Suprapubic skin (tissue), 4 donors: ENCODE measurements at regions not wholly inside any gene's neighbourhood (a gene's known extent, or its start where the extent isn't known, plus 50 kb on each side); places are given as distances from the start of the nearest gene placed in this dataset.
A peak's percentile ranks its signal among the peaks of the same experiment; 100 is the strongest.

Experiments used
- DNase-seq, 2 donors: peaks; one replicate each; pipeline ENCODE4 v3.0.0-alpha.2; 2019; ENCODE audit warnings: low spot score in 2 of 2
- H3K27ac ChIP-seq: fragments of 200-600 bp; sonication (generic); one replicate; pipeline ENCODE4 v1.5.1; 2019
- H3K27me3 ChIP-seq: fragments of 200-600 bp; sonication (generic); one replicate; pipeline ENCODE4 v1.5.1; 2019
- H3K36me3 ChIP-seq: fragments of 200-600 bp; sonication (generic); one replicate; pipeline ENCODE4 v1.5.1; 2019
- H3K4me1 ChIP-seq: fragments of 200-600 bp; sonication (generic); one replicate; pipeline ENCODE4 v1.5.1; 2019
- H3K4me3 ChIP-seq: fragments of 200-600 bp; sonication (generic); one replicate; pipeline ENCODE4 v1.5.1; 2019; ENCODE audit warnings: mild to moderate bottlenecking
- H3K9me3 ChIP-seq: fragments of 200-600 bp; sonication (generic); one replicate; pipeline ENCODE4 v1.5.1; 2019
- EP300 ChIP-seq: sonication (generic); formaldehyde crosslinking; IDR thresholded peaks from one replicate; pipeline ENCODE4 v1.6.1; 2017; ENCODE audit warnings: antibody characterized with exemption
- POLR2A ChIP-seq, 2 donors: fragments of 450-650 bp; IDR thresholded peaks; one replicate each; pipeline ENCODE4 v1.6.1; 2017; ENCODE audit warnings: antibody characterized with exemption in 2 of 2, mild to moderate bottlenecking in 2 of 2, moderate library complexity in 2 of 2
- POLR2AphosphoS5 ChIP-seq, 3 donors: sonication (generic); formaldehyde crosslinking; IDR thresholded peaks; one replicate each; pipeline ENCODE4 v1.6.1; 2017; ENCODE audit warnings: antibody characterized with exemption in 3 of 3
- WGBS: methylation state at CpG from one replicate; pipeline ENCODE4 v1.1.5; 2018; 5-methylcytosine and 5-hydroxymethylcytosine counted together
- TF ChIP-seq, protein P1 (sequence below), 2 donors: fragments of 200-600 bp in 1 of 2; fragments of 450-650 bp in 1 of 2; sonication (generic) in 1 of 2; IDR thresholded peaks; one replicate each; pipeline ENCODE4 v1.5.1; 2016 to 2019; ENCODE audit warnings: antibody characterized with exemption in 2 of 2, mild to moderate bottlenecking in 1 of 2, moderate library complexity in 1 of 2

- Histone ChIP-seq H3K4me1 (peaks cover 49% of the 10 kb centered on the region), H3K4me3 (no peak overlapping the region), H3K27ac (peak overlapping the region; percentile 52), H3K27me3 (no peaks in the 10 kb centered on the region), H3K36me3 (no peaks in the 10 kb centered on the region), H3K9me3 (no peaks in the 10 kb centered on the region)
- DNase-seq = no peak
- 55% methylated on average over 11 of the region's 11 CpGs for WGBS
- no peak for TF ChIP-seq POLR2AphosphoS5 (IDR thresholded peaks at IDR 0.05)
- TF ChIP-seq POLR2A (IDR thresholded peaks at IDR 0.05) = no peak
- no peak for TF ChIP-seq EP300
- TF ChIP-seq, protein P1, sequence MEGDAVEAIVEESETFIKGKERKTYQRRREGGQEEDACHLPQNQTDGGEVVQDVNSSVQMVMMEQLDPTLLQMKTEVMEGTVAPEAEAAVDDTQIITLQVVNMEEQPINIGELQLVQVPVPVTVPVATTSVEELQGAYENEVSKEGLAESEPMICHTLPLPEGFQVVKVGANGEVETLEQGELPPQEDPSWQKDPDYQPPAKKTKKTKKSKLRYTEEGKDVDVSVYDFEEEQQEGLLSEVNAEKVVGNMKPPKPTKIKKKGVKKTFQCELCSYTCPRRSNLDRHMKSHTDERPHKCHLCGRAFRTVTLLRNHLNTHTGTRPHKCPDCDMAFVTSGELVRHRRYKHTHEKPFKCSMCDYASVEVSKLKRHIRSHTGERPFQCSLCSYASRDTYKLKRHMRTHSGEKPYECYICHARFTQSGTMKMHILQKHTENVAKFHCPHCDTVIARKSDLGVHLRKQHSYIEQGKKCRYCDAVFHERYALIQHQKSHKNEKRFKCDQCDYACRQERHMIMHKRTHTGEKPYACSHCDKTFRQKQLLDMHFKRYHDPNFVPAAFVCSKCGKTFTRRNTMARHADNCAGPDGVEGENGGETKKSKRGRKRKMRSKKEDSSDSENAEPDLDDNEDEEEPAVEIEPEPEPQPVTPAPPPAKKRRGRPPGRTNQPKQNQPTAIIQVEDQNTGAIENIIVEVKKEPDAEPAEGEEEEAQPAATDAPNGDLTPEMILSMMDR (IDR thresholded peaks at IDR 0.05) = no peak
These were observed 182.7 kb upstream of the TSC22D1 start for GRCh38 chr13:44758630-44759383.

DNA sequence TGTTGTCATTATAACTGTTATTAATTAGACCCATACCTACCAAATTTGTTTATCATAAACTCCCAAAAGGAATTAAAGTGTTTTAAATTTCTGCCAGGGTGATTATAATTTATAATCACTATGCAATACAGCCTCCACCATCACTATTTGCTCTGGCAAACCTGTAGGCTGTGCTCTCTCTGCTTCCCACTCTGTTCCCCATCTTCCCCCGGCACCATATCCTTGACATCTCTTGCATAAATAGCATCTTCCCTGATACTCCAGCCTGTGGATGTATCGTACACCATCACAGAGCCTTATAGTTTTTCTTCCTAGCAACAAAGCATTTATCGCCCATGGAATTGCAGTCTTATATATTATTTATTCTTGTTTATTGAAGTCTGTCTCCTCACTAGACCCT lies 181.5 kb upstream of the TSC22D1 start:
- Histone ChIP-seq H3K4me3 (no peak overlapping the region), H3K27me3 (no peaks in the 10 kb centered on the region), H3K36me3 (no peaks in the 10 kb centered on the region), H3K27ac (no peak overlapping the region), H3K9me3 (no peaks in the 10 kb centered on the region), H3K4me1 (peaks cover 38% of the 10 kb centered on the region)
- 95% methylated on average over 3 of the region's 3 CpGs for WGBS
- TF ChIP-seq EP300 = no peak
- TF ChIP-seq POLR2A (IDR thresholded peaks at IDR 0.05) = no peak
- no peak for TF ChIP-seq POLR2AphosphoS5 (IDR thresholded peaks at IDR 0.05)
- TF ChIP-seq, protein P1 (IDR thresholded peaks at IDR 0.05) = no peak
- no peak for DNase-seq

- no peaks in the 10 kb centered on the region for H3K27me3 ChIP-seq
- no peak overlapping the region for H3K27ac ChIP-seq
- DNase-seq = no peak
- 47% methylated on average over 4 of the region's 4 CpGs for WGBS
- no peak overlapping the region for H3K4me3 ChIP-seq
- peaks cover 37% of the 10 kb centered on the region for H3K4me1 ChIP-seq
- no peaks in the 10 kb centered on the region for H3K36me3 ChIP-seq
- no peaks in the 10 kb centered on the region for H3K9me3 ChIP-seq
- TF ChIP-seq, protein P1 (IDR thresholded peaks at IDR 0.05) = no peak
- no peak for TF ChIP-seq POLR2A (IDR thresholded peaks at IDR 0.05)
- TF ChIP-seq EP300 = no peak
- no peak for TF ChIP-seq POLR2AphosphoS5 (IDR thresholded peaks at IDR 0.05)
These were observed 180.2 kb upstream of the TSC22D1 start for GRCh38 chr13:44756276-44756810.

GRCh38 chr13:44755872-44756271 lies 179.7 kb upstream of the TSC22D1 start:
- DNase-seq = no peak
- Histone ChIP-seq H3K4me3 (no peak overlapping the region), H3K27me3 (no peaks in the 10 kb centered on the region), H3K36me3 (no peaks in the 10 kb centered on the region), H3K9me3 (no peaks in the 10 kb centered on the region), H3K4me1 (peaks cover 37% of the 10 kb centered on the region), H3K27ac (no peak overlapping the region)
- TF ChIP-seq EP300 (no peak), POLR2A (IDR thresholded peaks at IDR 0.05) (no peak), POLR2AphosphoS5 (IDR thresholded peaks at IDR 0.05) (no peak)
- TF ChIP-seq, protein P1 (IDR thresholded peaks at IDR 0.05) = no peak
- 82% methylated on average over 6 of the region's 6 CpGs for WGBS

DNA sequence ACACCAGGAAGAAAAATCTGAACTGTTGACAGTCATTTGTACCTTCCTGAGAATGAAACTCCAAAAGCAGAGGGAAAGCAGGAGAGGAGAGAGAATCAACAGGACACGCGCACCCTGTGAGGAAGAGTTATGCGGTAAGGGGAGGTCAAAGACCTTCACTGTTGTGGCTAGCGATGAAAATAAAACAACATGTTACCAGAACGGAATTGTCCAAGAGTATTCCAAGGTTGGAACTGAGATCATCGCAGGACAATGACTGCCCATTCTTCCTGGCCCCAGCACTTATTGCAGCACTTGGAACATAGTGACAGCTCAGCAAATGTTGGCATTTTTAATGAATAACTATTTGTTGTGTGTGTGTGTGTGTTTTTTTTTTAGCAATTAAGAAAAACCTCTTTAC lies 176.0 kb upstream of the TSC22D1 start:
- no peak for DNase-seq
- H3K27me3 ChIP-seq = no peaks in the 10 kb centered on the region
- H3K36me3 ChIP-seq = no peaks in the 10 kb centered on the region
- TF ChIP-seq POLR2AphosphoS5 (IDR thresholded peaks at IDR 0.05) (no peak), EP300 (no peak), POLR2A (IDR thresholded peaks at IDR 0.05) (no peak)
- TF ChIP-seq, protein P1 (IDR thresholded peaks at IDR 0.05) = no peak
- H3K4me3 ChIP-seq = no peak overlapping the region
- no peak overlapping the region for H3K27ac ChIP-seq
- no peaks in the 10 kb centered on the region for H3K9me3 ChIP-seq
- peaks cover 12% of the 10 kb centered on the region for H3K4me1 ChIP-seq
- WGBS = 80% methylated on average over 6 of the region's 6 CpGs
